ENCODE measurements at regions not wholly inside any gene's neighbourhood (a gene's known extent, or its start where the extent isn't known, plus 50 kb on each side); places are given as distances from the start of the nearest gene placed in this dataset.

DNA sequence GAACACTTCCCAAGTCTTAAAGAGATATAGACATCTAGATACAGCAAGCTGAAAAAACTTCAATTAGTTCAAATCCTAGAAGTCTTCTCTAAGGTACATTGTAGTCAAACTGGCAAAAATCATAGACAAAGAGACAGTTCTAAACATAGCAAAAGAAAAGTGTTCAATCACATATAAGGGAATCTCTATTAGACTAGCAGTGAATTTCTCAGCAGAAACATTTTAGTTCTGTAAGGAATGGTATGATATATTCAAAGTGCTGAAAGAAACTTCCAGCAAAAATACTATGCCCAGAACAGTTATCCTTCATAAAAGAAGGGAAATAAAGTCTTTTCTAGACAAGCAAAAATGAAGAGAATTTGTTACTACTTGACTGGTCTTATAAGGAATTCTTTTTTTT, 186.3 kb upstream of the SYNCRIP start:
- no peak overlapping the region for H3K4me3 ChIP-seq (ENCODE audit: low read depth, low read length)
- FAIRE-seq, result no peak

DNA sequence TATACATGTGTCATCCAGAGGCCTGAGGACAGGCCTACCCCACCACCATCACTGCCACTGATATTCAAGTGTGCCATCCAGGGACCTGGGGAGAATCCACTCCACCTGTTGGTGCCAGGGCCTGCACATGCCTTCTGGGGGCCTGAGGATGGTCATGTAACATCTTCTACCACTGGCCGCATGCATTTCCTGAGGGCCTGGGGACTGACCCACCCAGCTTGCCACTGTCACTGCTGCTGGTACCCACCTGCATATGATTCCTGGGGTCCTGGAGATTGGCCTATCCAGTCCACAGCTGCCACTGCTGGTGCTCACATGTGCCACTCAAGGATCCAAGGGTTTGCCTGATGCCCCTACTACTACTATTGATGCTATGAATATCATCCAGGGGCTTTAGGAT, 184.3 kb upstream of the SYNCRIP start:
- no peak for FAIRE-seq

More for the DNA sequence above, 186.3 kb upstream of the SYNCRIP start:
- no peak for DNase-seq (ENCODE audit: low read depth)
- TF ChIP-seq, protein P1, sequence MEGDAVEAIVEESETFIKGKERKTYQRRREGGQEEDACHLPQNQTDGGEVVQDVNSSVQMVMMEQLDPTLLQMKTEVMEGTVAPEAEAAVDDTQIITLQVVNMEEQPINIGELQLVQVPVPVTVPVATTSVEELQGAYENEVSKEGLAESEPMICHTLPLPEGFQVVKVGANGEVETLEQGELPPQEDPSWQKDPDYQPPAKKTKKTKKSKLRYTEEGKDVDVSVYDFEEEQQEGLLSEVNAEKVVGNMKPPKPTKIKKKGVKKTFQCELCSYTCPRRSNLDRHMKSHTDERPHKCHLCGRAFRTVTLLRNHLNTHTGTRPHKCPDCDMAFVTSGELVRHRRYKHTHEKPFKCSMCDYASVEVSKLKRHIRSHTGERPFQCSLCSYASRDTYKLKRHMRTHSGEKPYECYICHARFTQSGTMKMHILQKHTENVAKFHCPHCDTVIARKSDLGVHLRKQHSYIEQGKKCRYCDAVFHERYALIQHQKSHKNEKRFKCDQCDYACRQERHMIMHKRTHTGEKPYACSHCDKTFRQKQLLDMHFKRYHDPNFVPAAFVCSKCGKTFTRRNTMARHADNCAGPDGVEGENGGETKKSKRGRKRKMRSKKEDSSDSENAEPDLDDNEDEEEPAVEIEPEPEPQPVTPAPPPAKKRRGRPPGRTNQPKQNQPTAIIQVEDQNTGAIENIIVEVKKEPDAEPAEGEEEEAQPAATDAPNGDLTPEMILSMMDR (IDR thresholded peaks at IDR 0.05; ENCODE audit: insufficient read depth, low read length, severe bottlenecking), result no peak
- H3K36me3 ChIP-seq (ENCODE audit: control insufficient read depth, insufficient read depth, low read length), result no peaks in the 10 kb centered on the region
- H3K27me3 ChIP-seq (ENCODE audit: control insufficient read depth, insufficient read depth, low read length), result no peaks in the 10 kb centered on the region

DNA sequence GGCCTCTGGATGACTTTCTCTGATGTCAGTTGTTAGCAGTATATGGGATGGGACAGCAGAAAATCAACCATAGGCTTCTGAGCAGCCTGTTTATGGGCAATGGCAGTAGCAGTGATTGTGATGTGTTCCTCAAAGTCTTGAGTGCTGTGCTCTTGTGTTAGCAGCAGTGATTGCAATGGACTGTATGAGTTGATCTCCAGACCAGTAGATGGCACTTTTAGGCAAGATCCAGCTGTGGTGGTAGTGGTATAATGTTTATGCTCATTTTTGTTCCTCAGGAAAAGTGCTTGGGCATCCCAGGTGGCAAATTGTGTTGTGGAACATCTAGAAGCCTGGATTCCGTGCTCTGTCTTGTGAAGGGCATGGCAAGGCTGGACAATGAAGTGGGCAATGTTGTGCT, 181.6 kb upstream of the SYNCRIP start:
- DNase-seq (ENCODE audit: low read depth), result peak; percentile 2
- H3K36me3 ChIP-seq (ENCODE audit: control insufficient read depth, insufficient read depth, low read length), result no peaks in the 10 kb centered on the region
- H3K27me3 ChIP-seq (ENCODE audit: control insufficient read depth, insufficient read depth, low read length), result no peaks in the 10 kb centered on the region
- no peak for FAIRE-seq
- TF ChIP-seq, protein P1 (IDR thresholded peaks at IDR 0.05; ENCODE audit: insufficient read depth, low read length, severe bottlenecking), result no peak
- H3K4me3 ChIP-seq (ENCODE audit: low read depth, low read length), result no peak overlapping the region

More for the DNA sequence above, 184.3 kb upstream of the SYNCRIP start:
- no peak overlapping the region for H3K4me3 ChIP-seq (ENCODE audit: low read depth, low read length)
- TF ChIP-seq, protein P1 (IDR thresholded peaks at IDR 0.05; ENCODE audit: insufficient read depth, low read length, severe bottlenecking), result no peak
- no peaks in the 10 kb centered on the region for H3K36me3 ChIP-seq (ENCODE audit: control insufficient read depth, insufficient read depth, low read length)
- no peak for DNase-seq (ENCODE audit: low read depth)
- H3K27me3 ChIP-seq (ENCODE audit: control insufficient read depth, insufficient read depth, low read length), result no peaks in the 10 kb centered on the region

DNA sequence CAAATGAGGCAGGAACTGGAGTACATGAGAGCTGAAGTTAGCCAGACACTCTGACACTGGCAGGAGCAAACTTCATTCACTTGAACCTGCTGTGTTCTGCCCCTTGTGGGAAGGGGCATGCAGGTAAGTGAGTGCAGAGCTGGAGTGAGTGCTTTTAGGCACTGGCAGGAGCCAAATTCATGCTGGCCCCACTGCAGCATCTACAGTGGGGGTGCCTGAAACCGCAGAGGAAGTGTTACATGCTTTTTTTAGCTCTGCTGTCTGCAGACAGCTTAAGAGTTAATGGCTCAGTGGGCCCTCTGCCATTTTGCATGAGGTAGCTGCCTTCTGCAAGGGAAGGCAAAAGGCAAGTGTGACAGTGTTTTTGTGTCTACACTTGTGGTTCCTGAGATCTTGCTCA, 167.9 kb upstream of the SYNCRIP start:
- H3K27me3 ChIP-seq (ENCODE audit: control insufficient read depth, insufficient read depth, low read length), result no peaks in the 10 kb centered on the region
- DNase-seq (ENCODE audit: low read depth) (no peak), FAIRE-seq (no peak)
- no peaks in the 10 kb centered on the region for H3K36me3 ChIP-seq (ENCODE audit: control insufficient read depth, insufficient read depth, low read length)
- TF ChIP-seq, protein P1 (IDR thresholded peaks at IDR 0.05; ENCODE audit: insufficient read depth, low read length, severe bottlenecking), result no peak
- no peak overlapping the region for H3K4me3 ChIP-seq (ENCODE audit: low read depth, low read length)

DNA sequence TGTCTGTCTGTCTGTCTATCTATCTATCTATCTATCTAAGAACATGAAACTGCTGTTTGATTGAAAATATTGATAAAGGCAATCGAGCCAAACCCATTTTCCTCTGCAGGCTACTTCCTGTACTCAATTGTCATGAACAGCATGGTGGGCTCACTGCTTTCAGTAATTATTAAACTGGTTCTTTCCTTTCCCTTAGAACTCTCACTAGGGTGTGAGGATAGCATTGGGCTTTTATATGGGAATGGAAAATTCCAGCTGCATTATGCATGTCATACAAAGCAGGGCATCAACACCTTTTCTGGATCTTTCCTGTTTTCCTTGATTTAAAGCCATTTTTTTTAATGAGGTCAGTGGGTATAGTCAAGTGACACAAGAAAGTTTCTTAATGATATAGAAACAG, 161.0 kb upstream of the SYNCRIP start:
- no peak overlapping the region for H3K4me3 ChIP-seq (ENCODE audit: low read depth, low read length)
- DNase-seq (ENCODE audit: low read depth) (no peak), FAIRE-seq (no peak)
- TF ChIP-seq, protein P1 (IDR thresholded peaks at IDR 0.05; ENCODE audit: insufficient read depth, low read length, severe bottlenecking), result no peak
- no peaks in the 10 kb centered on the region for H3K36me3 ChIP-seq (ENCODE audit: control insufficient read depth, insufficient read depth, low read length)
- no peaks in the 10 kb centered on the region for H3K27me3 ChIP-seq (ENCODE audit: control insufficient read depth, insufficient read depth, low read length)

DNA sequence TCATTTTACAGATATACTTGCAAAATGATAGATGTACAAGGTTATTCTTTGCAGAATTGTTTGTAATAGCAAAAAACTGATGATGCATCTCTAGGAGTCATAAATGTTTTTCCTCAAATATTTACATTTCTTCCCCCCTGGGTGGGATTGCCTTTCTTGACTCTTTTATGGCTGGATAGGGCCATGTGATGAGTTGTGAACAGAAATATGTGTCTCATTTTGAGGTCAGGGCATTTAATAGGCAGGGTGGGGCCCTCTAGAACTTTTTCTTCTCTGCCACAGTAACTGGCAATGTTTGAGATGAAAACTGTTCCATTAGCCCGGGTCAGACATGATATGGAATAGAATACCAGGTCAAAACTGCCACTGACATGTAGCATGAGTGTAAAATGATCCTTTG, 159.5 kb upstream of the SYNCRIP start:
- TF ChIP-seq, protein P1 (IDR thresholded peaks at IDR 0.05; ENCODE audit: insufficient read depth, low read length, severe bottlenecking), result no peak
- H3K4me3 ChIP-seq (ENCODE audit: low read depth, low read length), result no peak overlapping the region

More for the DNA sequence above, 159.5 kb upstream of the SYNCRIP start:
- FAIRE-seq (no peak), DNase-seq (ENCODE audit: low read depth) (no peak)
- Histone ChIP-seq H3K36me3 (ENCODE audit: control insufficient read depth, insufficient read depth, low read length) (no peaks in the 10 kb centered on the region), H3K27me3 (ENCODE audit: control insufficient read depth, insufficient read depth, low read length) (no peaks in the 10 kb centered on the region)
